K562 (cell line): ENCODE measurements at regions not wholly inside any gene's neighbourhood (a gene's known extent, or its start where the extent isn't known, plus 50 kb on each side); places are given as distances from the start of the nearest gene placed in this dataset.

Experiments used
- EHMT2 ChIP-seq: fragments of 450-650 bp; IDR thresholded peaks from 2 replicates; pipeline ENCODE4 v1.6.1; 2018; ENCODE audit warnings: antibody characterized with exemption
- REST ChIP-seq, 2 experiments: fragments of 450-650 bp; formaldehyde crosslinking in 1 of 2; IDR thresholded peaks; 2 replicates each; pipeline versions ENCODE4 v1.4.0 to v1.6.1; 2014 to 2020; ENCODE audit warnings: mild to moderate bottlenecking in 2 of 2, borderline replicate concordance in 1 of 2, low read depth in 1 of 2
- ZBTB12 ChIP-seq: fragments of 250-450 bp; sonication (Bioruptor Pico); IDR thresholded peaks from 2 replicates; pipeline ENCODE4 v1.4.0; 2020

DNA sequence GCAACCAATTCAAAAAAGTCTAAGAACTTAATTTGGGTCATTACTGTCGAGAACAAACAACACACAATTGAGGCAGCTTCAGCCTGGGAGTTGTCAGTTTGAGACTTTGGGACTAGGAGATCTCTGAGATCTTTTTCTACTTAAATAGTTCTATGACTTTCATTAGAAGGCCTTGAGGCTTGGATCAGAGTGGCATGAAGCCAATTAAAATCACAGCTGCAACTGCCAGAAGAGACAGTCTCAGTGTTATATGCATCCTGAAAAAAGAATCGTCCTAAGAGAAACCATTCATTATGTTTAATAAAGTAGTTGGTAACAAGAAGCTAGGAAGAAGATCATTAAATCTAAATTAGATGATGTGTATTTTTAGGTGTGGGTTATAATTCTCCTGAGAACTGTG lies 170.8 kb upstream of the RASSF8 start (continued):
- TF ChIP-seq REST (IDR thresholded peaks at IDR 0.05; ENCODE audit: borderline replicate concordance) (no peak), REST (CRISPR knock-in tag; IDR thresholded peaks at IDR 0.05; ENCODE audit: low read depth) (no peak), EHMT2 (no peak), ZBTB12 (no peak)
- TF ChIP-seq, all 486 proteins: peak for 0
